ENCODE measurements at regions not wholly inside any gene's neighbourhood (a gene's known extent, or its start where the extent isn't known, plus 50 kb on each side); places are given as distances from the start of the nearest gene placed in this dataset.

DNA sequence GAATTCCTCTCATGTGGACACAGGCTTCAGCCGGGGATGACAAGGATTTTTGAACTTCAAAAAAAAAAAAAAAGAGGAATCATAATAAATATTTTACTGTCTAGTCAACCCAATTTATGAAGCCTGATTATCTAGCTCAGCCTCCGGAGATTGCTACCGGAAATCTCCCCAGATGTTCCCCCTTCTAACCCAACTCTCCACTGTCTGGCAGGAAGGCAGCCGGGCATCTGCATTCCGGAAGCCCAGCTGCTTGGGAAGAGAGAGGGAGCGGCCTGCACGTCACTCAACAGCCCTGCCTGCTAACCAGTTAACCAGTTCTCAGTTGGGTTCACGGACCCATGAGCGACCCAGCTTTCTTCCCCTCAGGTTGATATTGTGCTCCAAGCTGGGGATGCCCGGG, 87.2 kb upstream of the POU3F3 start (continued):
- no peak for TF ChIP-seq ZNF282 (IDR thresholded peaks at IDR 0.05; ENCODE audit: partially characterized antibody)

GRCh38 chr2:104768694-104769093, 85.2 kb upstream of the POU3F3 start:
- in situ Hi-C loops (cut with HindIII; ENCODE audit: extremely low pct_ligation_motif_present, low pct_unique_long_range_greater_than_20kb) (no loop called here), intact Hi-C loops (cut with micrococcal nuclease; ENCODE audit: unreplicated experiment) (no loop called here)
- ATAC-seq (no peak), FAIRE-seq (no peak), DNase-seq (ENCODE audit: low spot score) (no peak)
- WGBS (ENCODE audit: low lambda C conversion rate), result 3% methylated on average over 3 of the region's 3 CpGs
- Histone ChIP-seq H3K4me2 (ENCODE audit: low read depth, low read length) (no peak overlapping the region), H3K27me3 (ENCODE audit: control insufficient read depth in 1 of 2, insufficient read depth in 2 of 2, low read length in 2 of 2) (no peaks in the 10 kb centered on the region), H3K4me3 (replicated peaks in 1 of 3; ENCODE audit: insufficient read depth in 1 of 3, low read depth in 2 of 3, low read length in 3 of 3) (no peak overlapping the region), H2AFZ (ENCODE audit: low read length) (no peak overlapping the region), H3K4me1 (ENCODE audit: insufficient read depth, low read length) (no peaks in the 10 kb centered on the region), H3K9me3 (ENCODE audit: low read length) (no peaks in the 10 kb centered on the region), H3K79me2 (ENCODE audit: insufficient read depth, low read length) (no peaks in the 10 kb centered on the region), H3K9ac (ENCODE audit: insufficient read depth, low read depth, low read length) (no peak overlapping the region), H3K27ac (ENCODE audit: extremely low read length, insufficient read depth, low read length) (no peak overlapping the region), H4K20me1 (ENCODE audit: insufficient read depth, low read length) (no peaks in the 10 kb centered on the region), H3K36me3 (replicated peaks in 1 of 2; ENCODE audit: control insufficient read depth in 1 of 2, insufficient read depth in 2 of 2, low read length in 2 of 2) (no peaks in the 10 kb centered on the region)
- no TSS peak for BruUV-seq (replicated peaks)
- POLR2A ChIA-PET, result no interaction called here
- CTCF ChIA-PET (ENCODE audit: low intra/inter-chr PET ratio, low total read pairs), result no interaction called here
- no peak for TF ChIP-seq FOXO1 (CRISPR knock-in tag; IDR thresholded peaks at IDR 0.05)
- TF ChIP-seq CREB1 (IDR thresholded peaks at IDR 0.05), result no peak
- TF ChIP-seq CREB1 (CRISPR knock-in tag; IDR thresholded peaks at IDR 0.05), result no peak
- TF ChIP-seq ZNF383 (CRISPR knock-in tag; IDR thresholded peaks at IDR 0.05; ENCODE audit: borderline replicate concordance), result no peak
- no peak for TF ChIP-seq ZNF589 (CRISPR knock-in tag; conservative IDR thresholded peaks at IDR 0.05)
- TF ChIP-seq GATAD1 (CRISPR knock-in tag; IDR thresholded peaks at IDR 0.05), result no peak
- TF ChIP-seq POLR2G (IDR thresholded peaks at IDR 0.05; ENCODE audit: low read depth, low read length), result no peak
- TF ChIP-seq ZNF33B (CRISPR knock-in tag; IDR thresholded peaks at IDR 0.05), result no peak
- no peak for TF ChIP-seq ZBTB39 (CRISPR knock-in tag; IDR thresholded peaks at IDR 0.05)
- no peak for TF ChIP-seq ARID3A (IDR thresholded peaks at IDR 0.05; ENCODE audit: low read depth, low read length)
- no peak for TF ChIP-seq DNMT3B (CRISPR knock-in tag; conservative IDR thresholded peaks at IDR 0.05)
- no peak for TF ChIP-seq ZFP90 (CRISPR knock-in tag; IDR thresholded peaks at IDR 0.05; ENCODE audit: borderline replicate concordance)
- no peak for TF ChIP-seq IRX3 (CRISPR knock-in tag; IDR thresholded peaks at IDR 0.05; ENCODE audit: borderline replicate concordance, low read depth)
- TF ChIP-seq, protein P1, sequence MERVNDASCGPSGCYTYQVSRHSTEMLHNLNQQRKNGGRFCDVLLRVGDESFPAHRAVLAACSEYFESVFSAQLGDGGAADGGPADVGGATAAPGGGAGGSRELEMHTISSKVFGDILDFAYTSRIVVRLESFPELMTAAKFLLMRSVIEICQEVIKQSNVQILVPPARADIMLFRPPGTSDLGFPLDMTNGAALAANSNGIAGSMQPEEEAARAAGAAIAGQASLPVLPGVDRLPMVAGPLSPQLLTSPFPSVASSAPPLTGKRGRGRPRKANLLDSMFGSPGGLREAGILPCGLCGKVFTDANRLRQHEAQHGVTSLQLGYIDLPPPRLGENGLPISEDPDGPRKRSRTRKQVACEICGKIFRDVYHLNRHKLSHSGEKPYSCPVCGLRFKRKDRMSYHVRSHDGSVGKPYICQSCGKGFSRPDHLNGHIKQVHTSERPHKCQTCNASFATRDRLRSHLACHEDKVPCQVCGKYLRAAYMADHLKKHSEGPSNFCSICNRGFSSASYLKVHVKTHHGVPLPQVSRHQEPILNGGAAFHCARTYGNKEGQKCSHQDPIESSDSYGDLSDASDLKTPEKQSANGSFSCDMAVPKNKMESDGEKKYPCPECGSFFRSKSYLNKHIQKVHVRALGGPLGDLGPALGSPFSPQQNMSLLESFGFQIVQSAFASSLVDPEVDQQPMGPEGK (CRISPR knock-in tag; IDR thresholded peaks at IDR 0.05), result no peak
- no peak for TF ChIP-seq KLF16 (CRISPR knock-in tag; IDR thresholded peaks at IDR 0.05)
- no peak for TF ChIP-seq MEF2D (CRISPR knock-in tag; IDR thresholded peaks at IDR 0.05)
- TF ChIP-seq ZNF484 (CRISPR knock-in tag; IDR thresholded peaks at IDR 0.05; ENCODE audit: borderline replicate concordance, low read depth), result no peak

All from HepG2 (cell line).